Activated naive CD8-positive, alpha-beta T cell (primary cell): ENCODE measurements at regions not wholly inside any gene's neighbourhood (a gene's known extent, or its start where the extent isn't known, plus 50 kb on each side); places are given as distances from the start of the nearest gene placed in this dataset.
"Not testable (repeated sequence)": the region's sequence is repeated elsewhere in the genome, so short reads cannot be mapped to it uniquely, and the experiment has no call there.

Experiments used
- H3K27ac Mint-ChIP-seq: one replicate; pipeline ENCODE4 v1.8.0; 2021; ENCODE audit warnings: mixed read lengths
- H3K27me3 Mint-ChIP-seq: one replicate; pipeline ENCODE4 v1.8.0; 2021; ENCODE audit warnings: mixed read lengths
- H3K36me3 Mint-ChIP-seq: one replicate; pipeline ENCODE4 v1.8.0; 2021; ENCODE audit warnings: mixed read lengths
- H3K4me1 Mint-ChIP-seq: one replicate; pipeline ENCODE4 v1.8.0; 2021; ENCODE audit warnings: low read depth, mixed read lengths
- H3K4me3 Mint-ChIP-seq: one replicate; pipeline ENCODE4 v1.8.0; 2021; ENCODE audit warnings: mild to moderate bottlenecking, mixed read lengths
- H3K9me3 Mint-ChIP-seq: one replicate; pipeline ENCODE4 v1.8.0; 2021; ENCODE audit warnings: low read depth, mixed read lengths

GRCh38 chr5:125422342-125422741 is 675.9 kb upstream of the ZNF608 start:
- Mint-ChIP-seq H3K27me3 (no peaks in the 10 kb centered on the region), H3K4me1 (no peaks in the 10 kb centered on the region), H3K9me3 (no peaks in the 10 kb centered on the region), H3K36me3 (no peaks in the 10 kb centered on the region), H3K4me3 (no peak overlapping the region), H3K27ac (no peak overlapping the region)

DNA sequence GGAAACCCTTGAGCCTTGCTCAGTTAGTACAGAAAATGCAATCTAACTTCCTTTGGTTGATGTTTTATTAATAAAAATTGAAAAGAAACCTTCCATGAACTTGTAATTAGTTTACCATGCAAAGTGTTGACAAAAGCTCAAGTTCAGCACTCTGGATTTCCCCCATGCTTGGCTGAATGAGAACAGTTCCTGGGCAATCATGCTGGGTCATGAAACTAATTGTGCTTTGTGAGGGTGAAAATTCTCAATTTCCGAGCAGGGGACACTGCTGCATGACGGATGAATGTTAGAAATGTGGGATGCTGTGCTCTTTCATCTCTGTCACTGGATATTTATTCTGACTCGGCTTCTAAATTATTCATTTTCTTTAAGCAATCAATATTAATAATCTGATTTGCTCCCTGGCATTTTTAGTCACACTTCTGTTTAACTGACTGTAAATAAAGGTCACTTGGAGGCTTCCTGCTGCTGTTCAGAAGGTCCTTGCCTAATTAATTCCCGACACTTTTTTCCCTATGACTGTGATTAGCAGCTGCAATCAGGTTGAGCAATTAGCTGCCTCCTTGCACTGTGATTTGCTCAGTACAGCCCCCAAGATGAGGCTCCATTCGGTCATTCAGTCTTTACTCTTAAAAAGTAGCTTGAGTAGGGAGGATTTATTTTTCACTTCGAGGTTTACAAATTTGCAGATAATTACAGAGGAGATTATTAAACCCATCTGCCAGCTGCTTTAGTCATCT is 678.1 kb upstream of the ZNF608 start:
- H3K9me3 Mint-ChIP-seq: peaks cover 7% of the 10 kb centered on the region
- H3K27ac Mint-ChIP-seq: no peak overlapping the region
- H3K4me3 Mint-ChIP-seq: no peak overlapping the region
- H3K36me3 Mint-ChIP-seq: no peaks in the 10 kb centered on the region
- no peaks in the 10 kb centered on the region for H3K27me3 Mint-ChIP-seq
- no peaks in the 10 kb centered on the region for H3K4me1 Mint-ChIP-seq

GRCh38 chr5:125429498-125429897 is 683.1 kb upstream of the ZNF608 start:
- no peaks in the 10 kb centered on the region for H3K36me3 Mint-ChIP-seq
- no peak overlapping the region for H3K27ac Mint-ChIP-seq
- no peak overlapping the region for H3K4me3 Mint-ChIP-seq
- H3K9me3 Mint-ChIP-seq: peaks cover 7% of the 10 kb centered on the region
- H3K4me1 Mint-ChIP-seq: no peaks in the 10 kb centered on the region
- H3K27me3 Mint-ChIP-seq: no peaks in the 10 kb centered on the region

DNA sequence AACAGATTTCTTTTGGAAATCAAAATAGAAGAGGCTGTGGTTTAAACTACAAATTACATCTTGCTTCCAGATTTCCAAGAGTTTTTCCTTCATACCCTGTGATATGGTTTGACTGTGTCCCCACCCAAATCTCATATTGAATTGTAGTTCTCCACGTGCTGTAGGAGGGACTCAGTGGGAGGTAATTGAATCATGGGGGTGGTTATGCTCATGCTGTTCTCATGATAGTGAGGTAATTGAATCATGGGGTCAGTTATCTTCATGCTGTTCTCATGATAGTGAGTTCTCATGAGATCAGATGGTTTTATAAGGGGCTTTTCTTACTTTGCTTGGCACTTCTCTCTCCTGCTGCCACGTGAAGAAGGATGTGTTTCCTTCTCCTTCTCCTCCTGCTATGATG is 687.0 kb upstream of the ZNF608 start:
- H3K27me3 Mint-ChIP-seq: no peaks in the 10 kb centered on the region
- H3K4me1 Mint-ChIP-seq: no peaks in the 10 kb centered on the region
- no peak overlapping the region for H3K4me3 Mint-ChIP-seq
- no peaks in the 10 kb centered on the region for H3K36me3 Mint-ChIP-seq
- no peak overlapping the region for H3K27ac Mint-ChIP-seq
- no peaks in the 10 kb centered on the region for H3K9me3 Mint-ChIP-seq

- no peaks in the 10 kb centered on the region for H3K27me3 Mint-ChIP-seq
- peaks cover 11% of the 10 kb centered on the region for H3K9me3 Mint-ChIP-seq
- H3K27ac Mint-ChIP-seq: no peak overlapping the region
- no peak overlapping the region for H3K4me3 Mint-ChIP-seq
- no peaks in the 10 kb centered on the region for H3K4me1 Mint-ChIP-seq
- H3K36me3 Mint-ChIP-seq: no peaks in the 10 kb centered on the region
Measured at GRCh38 chr5:125439243-125439642, 692.8 kb upstream of the ZNF608 start.

- no peak overlapping the region for H3K4me3 Mint-ChIP-seq
- peaks cover 17% of the 10 kb centered on the region for H3K9me3 Mint-ChIP-seq
- H3K36me3 Mint-ChIP-seq: no peaks in the 10 kb centered on the region
- H3K27ac Mint-ChIP-seq: no peak overlapping the region
- no peaks in the 10 kb centered on the region for H3K27me3 Mint-ChIP-seq
- H3K4me1 Mint-ChIP-seq: no peaks in the 10 kb centered on the region
Measured at GRCh38 chr5:125440905-125441304, 694.5 kb upstream of the ZNF608 start.

GRCh38 chr5:125446986-125447385 is 700.5 kb upstream of the ZNF608 start:
- Mint-ChIP-seq H3K27me3 (no peaks in the 10 kb centered on the region), H3K4me1 (no peaks in the 10 kb centered on the region), H3K36me3 (no peaks in the 10 kb centered on the region), H3K9me3 (peaks cover 14% of the 10 kb centered on the region), H3K27ac (no peak overlapping the region), H3K4me3 (no peak overlapping the region)

GRCh38 chr5:125450771-125451170 is 704.3 kb upstream of the ZNF608 start:
- Mint-ChIP-seq H3K4me3 (no peak overlapping the region), H3K27ac (no peak overlapping the region), H3K36me3 (no peaks in the 10 kb centered on the region), H3K27me3 (no peaks in the 10 kb centered on the region), H3K9me3 (peaks cover 13% of the 10 kb centered on the region), H3K4me1 (no peaks in the 10 kb centered on the region)

DNA sequence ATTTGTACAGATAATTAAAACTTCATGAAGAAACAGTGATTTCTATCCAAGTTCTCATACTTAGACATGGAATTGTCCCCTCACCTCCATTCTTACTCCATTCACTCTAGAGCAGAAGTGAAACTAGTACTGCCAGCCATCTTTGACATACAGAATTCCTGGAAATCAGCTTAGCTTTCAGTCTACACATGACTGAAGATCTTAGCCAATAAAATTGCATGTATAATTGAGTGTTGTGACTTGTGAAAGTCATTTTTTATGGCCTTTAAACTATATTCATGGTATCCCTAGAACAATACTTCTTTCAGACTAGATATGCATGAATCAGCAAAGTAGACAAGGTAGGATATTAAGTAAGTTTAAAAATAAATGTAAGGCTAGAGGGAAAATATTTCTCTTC is 705.2 kb upstream of the ZNF608 start:
- peaks cover 17% of the 10 kb centered on the region for H3K9me3 Mint-ChIP-seq
- H3K27me3 Mint-ChIP-seq: no peaks in the 10 kb centered on the region
- H3K36me3 Mint-ChIP-seq: no peaks in the 10 kb centered on the region
- H3K27ac Mint-ChIP-seq: no peak overlapping the region
- H3K4me1 Mint-ChIP-seq: no peaks in the 10 kb centered on the region
- no peak overlapping the region for H3K4me3 Mint-ChIP-seq

DNA sequence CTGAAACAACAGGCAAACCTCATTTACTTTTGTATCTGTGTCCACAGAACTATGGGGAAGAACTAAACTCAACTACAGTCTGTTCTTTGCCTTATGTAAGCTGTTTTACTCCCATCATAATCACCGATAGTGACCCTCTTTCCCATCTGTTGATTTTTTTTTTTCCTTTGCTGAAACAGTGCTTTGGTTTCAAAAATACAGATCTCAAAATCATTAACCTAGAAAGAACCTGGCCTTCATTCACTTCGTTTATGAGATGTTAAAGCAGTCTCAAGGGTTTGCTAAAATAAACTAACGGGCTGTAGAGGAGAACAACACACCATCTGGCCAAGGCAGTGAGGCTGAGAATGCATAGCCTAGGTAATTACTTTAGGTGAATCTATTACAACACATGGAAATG is 706.6 kb upstream of the ZNF608 start:
- no peaks in the 10 kb centered on the region for H3K4me1 Mint-ChIP-seq
- H3K4me3 Mint-ChIP-seq: no peak overlapping the region
- peaks cover 23% of the 10 kb centered on the region for H3K9me3 Mint-ChIP-seq
- no peaks in the 10 kb centered on the region for H3K36me3 Mint-ChIP-seq
- H3K27ac Mint-ChIP-seq: no peak overlapping the region
- no peaks in the 10 kb centered on the region for H3K27me3 Mint-ChIP-seq

GRCh38 chr5:125455041-125455440 is 708.6 kb upstream of the ZNF608 start:
- Mint-ChIP-seq H3K27me3 (no peaks in the 10 kb centered on the region), H3K4me3 (no peak overlapping the region), H3K4me1 (no peaks in the 10 kb centered on the region), H3K27ac (no peak overlapping the region), H3K9me3 (peaks cover 27% of the 10 kb centered on the region), H3K36me3 (no peaks in the 10 kb centered on the region)

GRCh38 chr5:125456005-125456404 is 709.6 kb upstream of the ZNF608 start:
- not testable (repeated sequence) for H3K36me3 Mint-ChIP-seq, H3K27me3 Mint-ChIP-seq, H3K4me1 Mint-ChIP-seq, H3K4me3 Mint-ChIP-seq, H3K27ac Mint-ChIP-seq
- H3K9me3 Mint-ChIP-seq: peaks cover 27% of the 10 kb centered on the region

GRCh38 chr5:125457617-125458016 is 711.2 kb upstream of the ZNF608 start:
- Mint-ChIP-seq H3K27ac (no peak overlapping the region), H3K9me3 (peaks cover 27% of the 10 kb centered on the region), H3K27me3 (no peaks in the 10 kb centered on the region), H3K4me1 (no peaks in the 10 kb centered on the region), H3K4me3 (no peak overlapping the region), H3K36me3 (no peaks in the 10 kb centered on the region)

DNA sequence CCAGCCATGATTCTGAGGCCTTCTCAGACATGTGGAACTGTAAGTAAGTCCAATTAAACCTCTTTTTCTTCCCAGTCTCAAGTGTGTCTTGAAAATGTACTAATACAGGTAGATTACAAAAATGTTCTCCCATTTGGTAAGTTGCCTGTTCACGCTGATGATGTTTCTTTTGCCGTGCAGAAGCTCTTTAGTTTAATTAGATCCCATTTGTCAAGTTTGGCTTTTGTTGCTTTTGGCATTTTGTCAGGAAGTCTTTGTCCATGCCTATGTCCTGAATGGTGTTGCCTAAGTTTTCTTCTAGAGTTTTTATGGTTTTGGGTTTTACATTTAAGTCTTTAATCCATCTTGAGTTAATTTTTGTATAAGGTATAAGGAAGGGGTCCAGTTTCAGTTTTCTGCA is 712.5 kb upstream of the ZNF608 start:
- not testable (repeated sequence) for H3K27ac Mint-ChIP-seq, H3K4me3 Mint-ChIP-seq, H3K27me3 Mint-ChIP-seq, H3K36me3 Mint-ChIP-seq, H3K4me1 Mint-ChIP-seq
- peaks cover 18% of the 10 kb centered on the region for H3K9me3 Mint-ChIP-seq

GRCh38 chr5:125461641-125462072 is 715.2 kb upstream of the ZNF608 start:
- Mint-ChIP-seq H3K4me3 (no peak overlapping the region), H3K36me3 (no peaks in the 10 kb centered on the region), H3K9me3 (peaks cover 10% of the 10 kb centered on the region), H3K4me1 (no peaks in the 10 kb centered on the region), H3K27ac (no peak overlapping the region), H3K27me3 (no peaks in the 10 kb centered on the region)

DNA sequence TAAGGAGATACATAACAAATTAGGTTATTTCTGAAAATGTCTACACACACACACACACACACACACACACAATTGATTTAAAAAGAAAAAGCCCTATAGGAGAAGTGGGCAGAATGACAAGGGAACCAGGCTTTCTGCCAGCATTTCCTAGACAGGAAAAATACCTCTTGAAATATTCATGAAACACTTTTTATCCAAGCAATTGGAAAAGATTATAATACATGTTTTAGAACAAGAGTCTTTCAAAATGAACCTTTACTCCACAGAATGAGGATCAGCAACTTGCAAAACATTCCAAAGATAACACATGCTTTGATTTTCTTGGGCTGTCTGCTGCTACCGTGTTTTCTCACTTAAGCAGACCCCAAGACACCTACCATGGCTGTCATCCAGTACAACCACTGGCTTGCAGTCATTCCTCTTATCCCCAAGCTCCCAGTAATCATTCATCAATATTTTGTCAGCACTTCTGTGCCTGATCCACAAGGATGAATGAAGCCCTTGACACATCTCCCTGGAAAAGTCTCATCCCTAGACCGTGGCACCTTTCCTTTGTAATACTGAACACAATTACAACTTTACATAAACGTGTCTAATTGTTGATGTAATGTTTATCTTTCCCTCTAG is 717.1 kb upstream of the ZNF608 start:
- H3K27me3 Mint-ChIP-seq: no peaks in the 10 kb centered on the region
- no peak overlapping the region for H3K4me3 Mint-ChIP-seq
- H3K4me1 Mint-ChIP-seq: no peaks in the 10 kb centered on the region
- H3K9me3 Mint-ChIP-seq: peaks cover 4% of the 10 kb centered on the region
- no peak overlapping the region for H3K27ac Mint-ChIP-seq
- H3K36me3 Mint-ChIP-seq: no peaks in the 10 kb centered on the region
